Activated gamma-delta T cell treated with Interleukin-2 at 50 U/mL for 16 hours (primary cell): ENCODE measurements at regions not wholly inside any gene's neighbourhood (a gene's known extent, or its start where the extent isn't known, plus 50 kb on each side); places are given as distances from the start of the nearest gene placed in this dataset.

Experiments used
- DNase-seq: peaks from one replicate; pipeline ENCODE4 v3.0.0-alpha.2; 2020

DNA sequence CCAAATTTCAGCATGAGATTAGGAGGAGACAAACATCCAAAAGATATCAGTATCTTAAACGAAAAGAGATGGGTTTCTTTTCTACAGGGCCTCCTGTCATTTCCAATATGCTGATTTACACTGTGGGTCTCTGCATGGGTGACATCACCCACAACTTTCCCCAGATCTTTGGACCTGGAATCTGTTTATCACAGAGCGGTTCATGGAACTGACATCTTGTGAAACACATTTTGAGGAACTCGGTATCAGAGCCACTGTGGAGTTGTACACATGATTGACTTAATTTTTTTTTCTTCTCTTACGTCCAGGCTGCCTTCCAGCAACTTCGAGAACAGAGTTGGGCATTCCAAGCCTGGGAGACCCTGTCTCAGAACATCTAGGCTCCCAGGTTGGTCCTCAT, 80.2 kb upstream of the SERP2 start:
- DNase-seq: no peak

DNA sequence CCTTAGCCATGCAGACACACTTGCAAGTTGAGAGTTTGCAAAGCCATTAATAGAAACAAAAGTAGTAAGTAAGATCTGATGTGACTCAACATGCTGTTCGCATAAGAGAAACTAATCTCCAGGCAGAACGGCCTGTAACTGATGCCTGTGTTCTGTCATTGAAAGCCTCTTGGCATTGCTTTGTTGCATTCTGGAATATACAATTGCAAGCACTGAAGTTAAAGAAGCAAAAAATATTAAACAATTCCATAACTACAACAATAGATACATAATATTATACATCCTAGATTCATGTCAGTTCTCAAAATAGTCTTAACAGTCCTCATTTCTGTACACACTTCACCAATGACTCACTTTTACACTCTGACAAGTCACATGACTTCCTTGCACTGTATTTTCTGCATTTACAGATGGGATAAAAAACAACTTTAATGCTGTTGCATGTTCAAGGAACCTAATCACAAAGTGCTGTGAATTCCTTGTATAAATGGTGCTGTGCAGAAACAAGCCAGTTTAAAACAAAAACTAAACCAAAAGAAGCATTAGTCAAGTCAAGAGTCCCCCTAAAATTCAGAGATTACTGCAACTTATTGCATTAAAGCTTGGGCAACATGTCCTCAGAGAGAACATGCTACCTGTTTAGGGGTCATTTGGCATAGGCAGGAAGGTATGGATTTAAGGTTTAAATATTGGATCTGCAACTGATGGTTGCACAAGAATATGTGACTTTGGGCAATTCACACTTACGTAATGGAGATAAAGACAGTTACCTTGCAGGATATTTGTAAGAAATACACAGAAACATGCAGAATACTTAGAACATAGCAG, 79.5 kb upstream of the SERP2 start:
- no peak for DNase-seq

DNA sequence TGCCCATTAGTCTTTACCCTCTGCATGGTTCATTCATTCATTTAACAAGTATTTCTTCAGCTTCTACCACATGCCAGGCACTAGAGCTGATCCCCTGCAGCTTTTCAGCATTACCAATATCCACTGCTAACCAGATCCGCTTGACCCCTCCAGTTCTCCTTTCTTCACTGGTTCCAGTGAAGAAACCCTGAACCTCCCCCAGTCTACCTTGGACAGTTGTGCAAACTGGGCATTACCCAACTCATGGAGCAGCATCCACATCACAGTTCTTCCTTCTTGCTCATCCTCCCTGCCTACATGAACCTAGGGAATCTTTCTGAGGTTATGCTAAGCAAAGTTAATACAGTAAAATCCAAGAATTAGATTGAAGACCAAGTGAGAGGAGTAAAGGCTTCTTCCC, 78.7 kb upstream of the SERP2 start:
- no peak for DNase-seq

- DNase-seq: no peak
Observed at GRCh38 chr13:44296856-44297255, 76.8 kb upstream of the SERP2 start.

DNA sequence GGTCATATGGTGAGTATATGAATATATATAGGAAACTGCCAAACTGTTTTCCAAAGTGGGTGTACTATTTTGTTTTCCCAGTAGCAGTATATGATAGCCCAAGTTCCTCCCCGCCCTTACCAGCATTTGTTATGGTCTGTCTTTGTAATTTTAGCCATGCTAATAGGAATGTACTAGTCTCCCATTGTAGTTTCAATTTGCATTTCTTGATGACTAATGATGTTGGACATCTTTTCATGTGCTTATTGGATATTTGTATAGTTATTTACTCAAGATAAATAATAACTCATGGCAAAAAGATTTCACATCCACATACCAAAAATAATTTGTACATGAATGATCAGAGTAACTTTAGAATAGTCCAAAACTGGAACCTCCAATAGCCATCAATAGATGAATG, 75.3 kb upstream of the SERP2 start:
- DNase-seq: no peak

- no peak for DNase-seq
Observed at GRCh38 chr13:44299152-44299943, 74.3 kb upstream of the SERP2 start.

- DNase-seq: no peak
Observed at GRCh38 chr13:44300895-44301638, 72.6 kb upstream of the SERP2 start.

DNA sequence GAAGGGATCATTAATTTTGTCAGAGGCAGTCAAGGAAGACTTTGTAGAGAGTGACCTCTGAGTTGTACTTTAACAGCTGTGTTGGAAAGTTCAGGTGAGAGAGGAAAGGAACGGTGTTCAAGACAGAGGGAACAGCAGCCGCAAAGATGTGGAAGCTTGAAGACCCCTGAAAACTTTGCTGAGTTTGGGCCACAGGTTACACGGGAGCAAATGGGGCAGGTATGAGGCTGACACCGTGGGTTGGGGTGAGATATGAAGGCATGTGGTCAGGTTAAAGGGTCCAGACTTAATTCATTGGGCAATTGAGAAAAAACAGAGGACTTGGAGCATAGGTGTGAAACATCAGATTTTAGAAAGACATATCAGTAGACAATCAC, 72.0 kb upstream of the SERP2 start:
- no peak for DNase-seq

- no peak for DNase-seq
Observed at GRCh38 chr13:44302233-44302632, 71.4 kb upstream of the SERP2 start.

DNA sequence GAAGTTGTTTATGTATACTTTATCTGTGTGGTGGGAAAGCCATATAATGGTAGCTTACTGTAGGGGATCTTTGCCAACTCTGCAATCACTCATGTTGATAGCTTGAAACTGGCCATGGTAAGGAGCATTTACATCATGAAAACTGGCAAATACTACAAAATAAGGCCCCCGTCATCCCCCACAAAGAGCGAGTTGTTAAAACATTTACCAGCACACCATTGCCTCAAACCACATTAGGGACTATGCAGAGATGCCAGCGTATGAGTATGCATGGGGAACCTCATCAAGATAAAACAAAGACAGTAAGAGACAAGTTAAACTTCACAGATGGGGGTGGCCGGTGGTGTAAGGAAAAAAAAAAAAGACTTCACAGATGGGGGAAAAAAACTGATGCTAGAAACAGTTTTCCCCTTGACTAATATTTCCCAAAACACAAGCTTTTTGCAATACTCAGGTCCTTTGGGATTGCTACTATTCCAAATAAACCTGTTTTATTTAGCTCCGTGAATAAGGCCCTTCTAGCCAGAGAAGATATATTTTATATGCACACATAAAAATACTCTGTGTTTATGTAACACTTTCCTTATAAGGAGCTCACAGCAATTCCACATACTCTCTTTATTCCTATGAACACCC, 70.6 kb upstream of the SERP2 start:
- DNase-seq: no peak

- no peak for DNase-seq
Observed at GRCh38 chr13:44303681-44304432, 69.8 kb upstream of the SERP2 start.

GRCh38 chr13:44304433-44304725, 69.2 kb upstream of the SERP2 start:
- no peak for DNase-seq

- DNase-seq: no peak
Observed at GRCh38 chr13:44305286-44305685, 68.3 kb upstream of the SERP2 start.

DNA sequence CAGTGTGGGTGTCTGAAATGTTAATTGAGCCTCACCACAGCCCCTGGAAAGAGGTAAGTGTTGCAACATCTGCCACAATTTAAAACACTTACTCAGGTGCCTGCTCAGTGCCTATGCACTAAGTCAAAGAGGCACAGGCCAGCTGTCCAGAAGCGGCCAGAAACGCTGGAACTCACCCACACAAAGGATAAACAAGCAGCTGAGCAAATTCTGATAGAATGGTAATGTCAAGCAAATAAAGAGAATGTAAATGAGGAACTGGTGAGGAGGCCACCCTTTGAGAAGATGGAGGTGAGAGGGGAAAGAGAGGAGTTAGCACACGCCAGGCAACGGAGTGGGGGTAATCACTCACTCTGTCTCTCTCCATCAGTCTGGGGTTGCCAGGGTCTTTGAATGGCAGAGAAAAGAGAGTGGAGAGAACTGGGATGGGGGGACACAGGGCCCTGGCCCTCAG, 67.7 kb upstream of the SERP2 start:
- no peak for DNase-seq

- DNase-seq: no peak
Observed at GRCh38 chr13:44306371-44307192, 67.0 kb upstream of the SERP2 start.

DNA sequence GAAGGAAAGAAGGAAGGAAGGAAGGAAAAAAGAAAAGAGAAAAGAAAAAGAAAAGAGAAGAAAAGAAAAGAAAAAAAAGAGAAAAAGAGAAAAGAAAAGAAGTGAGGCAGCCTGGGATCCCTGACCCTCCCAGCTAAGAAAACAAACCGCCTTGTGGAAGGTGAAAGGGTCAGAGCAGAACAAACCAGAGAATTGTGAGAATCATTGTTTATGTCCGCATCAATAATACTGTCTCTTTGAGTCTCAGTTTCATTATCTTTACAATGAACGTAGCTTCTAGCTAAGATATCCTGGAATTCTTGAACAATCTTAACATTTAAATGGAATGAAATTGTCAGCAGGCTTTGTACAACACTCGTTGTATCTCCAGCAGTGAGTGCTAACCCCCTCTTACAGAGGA, 66.4 kb upstream of the SERP2 start:
- no peak for DNase-seq

DNA sequence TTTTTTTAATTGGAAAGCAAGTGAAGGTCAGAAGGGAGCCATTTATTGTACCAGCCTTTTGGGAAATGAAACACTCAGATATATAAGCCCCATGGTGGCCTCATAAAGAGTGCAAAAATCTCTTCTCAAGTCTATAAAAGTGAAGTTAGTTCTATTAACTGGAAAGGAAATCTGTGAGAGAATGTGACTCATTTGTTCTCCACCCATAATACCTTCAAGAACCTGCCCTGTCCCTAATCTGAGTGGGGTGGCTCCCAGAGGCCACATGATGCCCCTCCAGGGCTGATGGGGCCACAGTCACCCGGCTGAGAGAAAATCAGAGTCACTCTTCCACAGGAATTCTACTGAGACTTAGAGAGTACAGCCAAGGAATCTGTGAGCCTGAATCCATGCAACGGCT, 65.8 kb upstream of the SERP2 start:
- DNase-seq: no peak

- DNase-seq: no peak
Observed at GRCh38 chr13:44308352-44308751, 65.3 kb upstream of the SERP2 start.

DNA sequence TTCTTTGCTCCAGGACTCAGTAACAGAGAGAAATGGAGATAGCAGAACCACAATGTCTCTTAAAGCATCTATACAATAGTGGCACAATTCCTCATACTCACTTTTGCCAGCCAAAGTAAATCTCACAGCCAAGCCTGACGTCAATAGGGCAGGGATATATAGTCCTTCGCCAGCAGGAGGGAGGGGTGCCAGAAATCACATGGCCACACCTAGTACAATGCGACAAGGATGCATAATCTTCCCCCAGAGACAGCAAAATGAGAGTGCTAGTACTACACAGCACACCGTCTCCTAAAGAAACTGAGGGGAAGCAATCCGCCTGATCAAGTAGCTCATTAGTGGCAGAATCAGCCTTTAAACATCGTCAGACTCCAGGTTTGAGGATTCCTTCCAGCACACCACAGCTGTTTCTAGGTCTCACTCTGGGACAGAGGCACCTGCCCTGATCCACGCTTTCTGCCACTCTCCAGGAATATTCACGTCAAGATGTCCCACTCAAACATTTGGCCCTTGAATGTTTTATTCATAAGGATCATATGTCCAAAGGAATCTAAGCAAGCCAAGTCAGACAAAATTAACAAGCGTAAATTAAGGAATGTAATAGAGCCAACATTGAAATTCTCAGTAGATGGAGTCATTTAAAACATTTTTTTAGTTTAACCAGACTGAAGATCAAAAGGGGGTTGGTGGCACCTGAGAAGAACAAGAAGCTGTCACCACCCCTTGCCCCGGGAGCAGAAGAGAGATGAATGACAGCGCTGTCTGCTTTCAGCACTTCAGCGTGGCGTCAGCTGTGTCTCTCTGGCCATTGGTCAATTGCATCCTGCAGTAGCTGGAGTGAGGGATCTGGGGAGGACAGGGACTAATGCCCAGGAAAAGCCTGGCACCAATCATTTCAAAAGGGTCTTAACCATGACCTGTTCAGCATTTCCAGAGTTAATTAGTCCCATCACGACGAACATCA, 63.5 kb upstream of the SERP2 start:
- DNase-seq: no peak

- DNase-seq: no peak
Observed at GRCh38 chr13:44311011-44311780, 62.4 kb upstream of the SERP2 start.
